ENCODE measurements at regions not wholly inside any gene's neighbourhood (a gene's known extent, or its start where the extent isn't known, plus 50 kb on each side); places are given as distances from the start of the nearest gene placed in this dataset.

DNA sequence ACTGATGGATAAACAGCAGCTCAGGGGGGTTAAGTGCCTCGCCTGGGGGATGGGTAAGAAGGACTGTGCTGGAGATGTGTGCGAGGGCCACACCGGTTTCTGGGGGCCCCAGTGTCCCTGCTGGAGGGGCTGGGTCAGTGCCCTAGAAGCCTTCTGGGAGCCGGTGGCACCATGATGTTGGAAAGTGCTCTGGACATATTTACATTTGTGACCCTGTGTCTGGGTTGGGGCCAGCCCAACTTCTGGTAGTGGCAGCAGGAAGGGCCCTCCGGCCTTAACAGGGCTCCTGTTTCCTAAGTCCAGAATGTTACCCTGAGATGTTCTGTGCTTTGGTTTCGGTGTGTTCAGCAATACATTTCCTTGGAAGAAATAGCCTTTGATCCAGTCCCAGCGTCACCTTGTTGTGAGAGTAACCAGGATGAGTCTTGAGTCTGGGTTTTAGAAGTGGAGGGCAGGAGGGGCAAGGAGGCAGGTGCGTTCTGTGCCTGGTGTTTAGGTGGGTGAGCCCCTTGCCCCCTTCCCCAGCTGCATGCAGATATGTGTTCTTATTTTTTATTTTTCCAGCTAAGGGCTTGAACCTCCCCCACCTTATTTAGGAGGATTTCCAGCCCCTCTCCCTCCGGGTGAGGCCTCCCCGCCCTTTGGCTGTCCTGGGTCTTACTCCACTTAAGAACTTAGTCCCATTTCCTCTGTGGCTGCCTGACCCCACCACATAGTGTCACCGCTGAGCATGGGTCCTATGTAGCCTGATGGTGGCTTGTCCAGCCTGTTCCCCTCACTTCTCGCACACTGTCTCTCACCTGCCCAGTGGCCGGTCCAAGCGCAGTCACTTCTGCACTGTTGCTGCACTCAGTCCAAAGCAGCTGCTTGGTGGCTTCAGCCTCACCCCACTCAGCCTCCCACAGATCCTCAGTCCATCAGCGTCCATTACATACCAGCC is 132.7 kb upstream of the HS6ST1 start:
- DNase-seq, result no peak

DNA sequence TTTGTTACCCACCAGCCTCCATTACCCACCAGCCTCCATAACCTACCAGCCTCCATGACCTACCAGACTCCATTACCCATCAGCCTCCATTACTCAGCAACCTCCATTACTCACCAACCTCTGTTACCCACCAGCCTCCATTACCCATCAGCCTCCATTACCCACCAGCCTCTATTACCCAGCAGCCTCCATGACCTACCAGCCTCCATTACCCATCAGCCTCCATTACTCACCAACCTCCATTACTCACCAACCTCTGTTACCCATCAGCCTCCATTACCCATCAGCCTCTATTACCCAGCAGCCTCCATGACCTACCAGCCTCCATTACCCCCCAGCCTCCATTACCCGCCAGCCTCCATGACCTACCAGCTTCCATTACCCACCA is 133.3 kb upstream of the HS6ST1 start:
- no peak for DNase-seq

GRCh38 chr2:128452536-128453530 is 134.2 kb upstream of the HS6ST1 start:
- no peak for DNase-seq

GRCh38 chr2:128454980-128455720 is 136.5 kb upstream of the HS6ST1 start:
- no peak for DNase-seq

DNA sequence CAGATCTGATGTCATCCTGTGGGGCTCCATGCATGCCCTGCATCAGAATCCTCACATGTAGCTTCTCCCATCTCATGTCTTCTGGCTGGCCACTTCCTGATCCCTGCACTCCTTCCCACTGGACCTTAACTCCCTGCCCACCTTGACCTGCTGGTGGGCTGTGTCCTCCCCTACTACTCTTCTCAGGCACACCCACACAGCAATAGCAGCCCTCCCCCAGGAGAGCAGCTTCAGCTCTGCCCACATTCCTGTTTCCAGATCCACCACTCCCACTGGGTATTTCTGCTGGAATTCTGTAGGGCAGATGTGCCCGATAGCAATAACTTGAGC is 137.0 kb upstream of the HS6ST1 start:
- no peak for DNase-seq

- no peak for DNase-seq
These were observed 137.6 kb upstream of the HS6ST1 start for GRCh38 chr2:128456281-128456680.

- no peak for DNase-seq
These were observed 138.4 kb upstream of the HS6ST1 start for GRCh38 chr2:128457006-128457604.

GRCh38 chr2:128457716-128458115 is 139.0 kb upstream of the HS6ST1 start:
- no peak for DNase-seq

GRCh38 chr2:128458505-128458904 is 139.8 kb upstream of the HS6ST1 start:
- DNase-seq, result no peak

- no peak for DNase-seq
These were observed 145.8 kb upstream of the HS6ST1 start for GRCh38 chr2:128464456-128464855.

DNA sequence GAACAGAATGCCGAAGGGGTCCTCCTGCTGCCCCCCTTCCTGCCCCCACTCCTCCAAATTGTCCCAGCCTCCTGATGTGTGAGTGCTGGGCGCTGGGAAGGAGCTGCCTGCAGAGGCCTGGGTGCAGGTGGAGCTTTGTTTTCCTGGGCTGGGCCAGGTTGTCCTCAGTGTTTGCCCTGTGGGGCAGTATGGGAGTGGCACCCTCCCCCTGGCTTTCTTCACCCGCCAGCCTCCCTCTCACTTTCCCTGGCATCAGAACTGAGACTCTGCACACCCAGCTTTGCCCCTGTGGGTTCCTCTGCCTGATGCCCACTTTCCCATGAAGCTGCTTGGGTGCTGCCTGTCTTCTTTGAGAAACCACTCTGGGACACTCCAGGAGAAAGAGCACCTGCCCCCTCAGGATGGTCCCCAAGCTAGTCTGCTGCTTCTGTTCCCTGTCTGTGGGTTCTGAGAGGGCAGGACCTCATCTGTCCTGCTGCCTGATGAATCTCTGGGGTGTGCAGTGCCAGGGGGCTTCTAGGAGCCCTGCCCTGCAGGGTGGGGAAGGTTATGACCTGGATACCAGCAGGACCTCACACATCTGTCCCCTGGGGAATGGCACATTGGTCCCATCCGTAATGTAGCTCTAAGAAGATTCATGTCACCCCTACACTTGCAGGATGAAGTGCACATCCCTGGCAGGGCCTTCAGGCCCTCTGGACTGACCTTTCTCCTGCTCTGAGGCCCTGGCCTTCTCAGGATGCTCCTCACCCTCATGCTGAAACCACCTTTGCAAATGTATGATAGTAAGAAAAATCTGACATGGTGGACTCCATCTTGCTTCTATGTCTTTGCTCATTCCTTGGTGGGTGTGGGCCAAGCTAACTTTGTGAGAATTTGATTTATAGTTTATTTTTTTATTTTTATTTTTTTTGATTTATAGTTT is 146.8 kb upstream of the HS6ST1 start:
- DNase-seq, result no peak

GRCh38 chr2:128466376-128466775 is 147.7 kb upstream of the HS6ST1 start:
- no peak for DNase-seq

DNA sequence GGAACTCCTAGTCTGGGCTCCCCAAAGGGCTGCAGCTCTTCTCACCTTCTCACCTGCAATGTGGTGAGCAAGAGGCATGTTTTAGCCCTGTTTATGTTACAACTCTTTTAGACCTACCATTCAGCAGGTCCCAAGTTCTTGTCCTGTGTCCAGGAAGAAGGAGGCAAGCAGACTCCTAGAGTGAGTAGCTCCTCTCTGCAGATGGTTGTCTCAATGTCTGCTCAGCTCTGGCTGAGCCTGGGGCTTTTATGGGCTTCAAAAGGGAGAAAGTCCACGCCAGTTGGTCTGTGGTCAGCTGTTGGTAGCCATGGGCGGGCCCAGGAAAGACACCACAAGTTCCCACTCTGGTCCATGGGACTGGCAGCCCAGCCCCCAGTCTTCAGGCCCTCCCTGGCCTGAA is 148.1 kb upstream of the HS6ST1 start:
- DNase-seq, result no peak

DNA sequence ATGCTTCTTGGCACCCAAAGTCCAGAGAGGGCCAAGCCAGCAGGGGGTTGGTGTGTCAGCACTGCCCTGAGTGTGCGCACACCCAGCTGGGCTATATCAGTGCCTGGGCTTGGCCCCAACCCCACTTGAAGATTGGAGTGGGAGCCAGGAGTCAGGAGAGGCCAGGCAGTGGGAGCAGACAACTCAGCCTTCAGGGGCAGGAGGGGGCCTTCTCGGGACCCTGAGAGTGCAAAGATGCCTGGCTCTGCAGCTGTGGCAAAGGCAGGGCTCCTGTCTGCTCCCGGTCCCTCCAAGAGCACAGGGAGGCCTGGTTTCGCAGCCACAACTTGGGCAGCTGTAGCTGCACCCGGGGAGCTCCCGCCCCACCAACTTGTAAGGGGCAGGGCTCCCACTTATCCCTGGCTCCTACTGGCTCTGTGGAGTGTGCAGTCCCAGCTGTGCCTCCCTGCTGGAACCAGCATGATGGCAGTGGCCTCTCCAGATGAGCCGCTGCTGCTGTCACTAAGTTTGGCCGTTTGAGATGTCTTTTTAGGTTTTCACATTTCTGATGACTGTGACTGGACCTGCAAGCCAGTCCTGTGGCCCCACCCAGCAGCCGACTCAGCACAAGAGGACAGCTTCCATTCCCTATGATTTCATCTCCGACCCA is 148.8 kb upstream of the HS6ST1 start:
- DNase-seq, result no peak

DNA sequence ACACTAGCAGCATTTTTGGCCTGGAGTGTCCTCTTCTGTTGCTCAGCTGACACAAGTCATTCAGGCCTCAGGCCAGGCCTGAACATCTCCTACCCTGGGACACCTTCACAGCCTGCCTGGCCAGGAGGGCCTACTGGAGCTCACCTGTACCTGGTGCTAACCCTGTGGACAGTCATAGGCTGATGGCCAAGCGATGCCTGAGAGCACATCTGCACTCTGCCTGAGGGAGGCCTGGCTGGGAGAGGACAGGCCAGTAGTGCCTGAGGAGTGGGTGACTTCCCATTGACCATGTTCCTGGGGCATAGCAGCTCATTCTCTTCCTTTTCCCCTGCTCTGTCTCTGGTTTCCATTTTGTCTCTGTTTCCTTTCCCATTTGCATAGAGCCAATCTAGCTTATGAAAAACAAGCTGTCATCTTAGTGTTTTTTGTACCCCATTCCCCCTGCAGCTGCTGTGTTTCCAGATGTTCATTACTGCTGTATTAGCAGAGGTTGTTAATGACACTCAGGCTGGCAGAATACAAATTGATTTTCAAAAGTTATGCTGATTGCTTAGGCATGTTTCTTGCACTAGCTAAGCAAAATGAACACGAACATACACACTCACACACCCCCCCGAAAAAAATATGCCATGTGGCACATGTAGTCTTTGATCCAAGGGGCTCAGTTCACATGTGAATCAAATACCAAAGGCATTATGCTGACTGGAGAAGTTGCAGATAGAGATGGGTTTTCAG is 149.7 kb upstream of the HS6ST1 start:
- no peak for DNase-seq

GRCh38 chr2:128469203-128469602 is 150.5 kb upstream of the HS6ST1 start:
- DNase-seq, result no peak

GRCh38 chr2:128469875-128470274 is 151.2 kb upstream of the HS6ST1 start:
- no peak for DNase-seq

- no peak for DNase-seq
These were observed 154.1 kb upstream of the HS6ST1 start for GRCh38 chr2:128472789-128473174.

GRCh38 chr2:128473175-128474035 is 154.7 kb upstream of the HS6ST1 start:
- DNase-seq, result no peak
